HG03196 (cell line): ENCODE measurements at regions not wholly inside any gene's neighbourhood (a gene's known extent, or its start where the extent isn't known, plus 50 kb on each side); places are given as distances from the start of the nearest gene placed in this dataset.
A peak's percentile ranks its signal among the peaks of the same experiment; 100 is the strongest.

Experiments
- ATAC-seq: cut with Tn5 transposase; IDR thresholded peaks from one replicate; pipeline ENCODE4 v1.9.1; 2021; ENCODE audit not compliant: unreplicated experiment

DNA sequence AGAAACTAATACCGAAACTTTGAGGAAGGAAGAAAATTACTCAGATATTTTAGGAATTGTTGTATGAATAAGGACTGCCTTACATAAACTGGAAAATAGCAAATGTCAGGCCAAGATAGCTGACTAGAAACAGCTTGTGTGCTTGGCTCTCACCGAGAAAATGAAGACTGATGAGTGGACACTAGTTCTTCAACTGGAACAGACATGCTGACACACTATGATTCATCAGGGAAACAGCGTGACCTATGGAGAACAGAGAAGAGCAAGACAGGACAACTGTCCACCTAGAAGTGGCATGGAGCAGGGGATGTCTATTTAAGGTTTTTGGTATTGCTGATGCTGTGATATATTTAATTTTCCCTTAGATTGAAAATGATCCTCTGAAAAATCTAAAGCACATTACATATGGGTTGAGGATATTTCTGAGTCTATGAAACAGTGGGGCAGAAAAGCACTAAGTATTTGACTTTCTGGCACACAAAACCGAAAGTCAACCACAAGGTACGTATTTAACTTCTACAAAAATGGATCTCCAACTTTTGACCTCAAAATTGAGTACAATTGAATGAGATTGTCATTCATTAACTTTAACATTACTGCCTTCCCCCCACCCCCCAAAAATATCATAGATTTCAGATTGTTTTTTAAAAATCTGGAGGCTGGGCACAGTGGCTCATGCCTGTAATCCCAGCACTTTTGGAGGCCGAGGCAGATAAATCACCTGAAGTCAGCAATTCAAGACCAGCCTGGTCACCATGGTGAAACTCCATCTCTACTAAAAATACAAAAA lies 863.2 kb downstream of the LRFN5 start:
- no peak for ATAC-seq

DNA sequence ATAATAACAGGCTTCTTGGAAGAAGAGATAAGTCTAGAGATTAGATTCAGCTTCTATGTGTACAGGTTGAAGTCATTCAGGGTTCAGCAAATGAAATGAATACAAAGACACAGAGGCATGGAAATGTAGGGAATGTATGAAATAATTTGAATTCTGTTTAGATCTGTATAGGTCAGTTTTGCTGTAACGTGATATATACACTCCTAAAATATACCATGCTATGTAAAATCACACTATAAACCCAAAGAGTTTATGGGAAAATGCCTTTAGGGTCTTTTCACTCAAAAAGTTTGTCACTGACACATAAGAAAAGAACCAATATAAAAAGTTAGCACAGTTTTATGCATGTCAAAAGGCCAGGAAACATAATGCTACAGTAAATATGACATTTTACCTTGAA lies 854.0 kb downstream of the LRFN5 start:
- no peak for ATAC-seq

DNA sequence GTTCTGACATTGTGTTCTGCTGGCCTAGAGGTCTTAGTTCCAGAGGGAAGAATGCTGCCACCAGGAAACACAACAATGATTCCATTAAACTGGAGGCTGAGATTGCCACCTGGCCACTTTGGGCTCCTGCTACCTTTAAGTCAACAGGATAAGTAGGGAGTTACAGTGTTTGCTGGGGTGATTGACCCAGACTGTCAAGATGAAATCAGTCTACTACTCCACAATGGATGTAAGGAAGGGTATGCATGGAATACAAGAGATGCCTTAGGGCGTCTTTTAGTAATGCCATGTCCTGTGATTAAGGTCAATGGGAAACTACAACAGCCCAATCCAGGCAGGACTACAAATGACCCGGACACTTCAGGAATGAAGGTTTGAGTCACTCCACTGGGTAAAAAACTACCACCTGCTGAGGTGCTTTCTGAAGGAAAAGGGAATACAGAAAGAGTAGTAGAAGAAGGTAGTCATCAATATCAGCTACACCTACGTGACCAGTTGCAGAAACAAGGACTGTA lies 852.6 kb downstream of the LRFN5 start:
- no peak for ATAC-seq

DNA sequence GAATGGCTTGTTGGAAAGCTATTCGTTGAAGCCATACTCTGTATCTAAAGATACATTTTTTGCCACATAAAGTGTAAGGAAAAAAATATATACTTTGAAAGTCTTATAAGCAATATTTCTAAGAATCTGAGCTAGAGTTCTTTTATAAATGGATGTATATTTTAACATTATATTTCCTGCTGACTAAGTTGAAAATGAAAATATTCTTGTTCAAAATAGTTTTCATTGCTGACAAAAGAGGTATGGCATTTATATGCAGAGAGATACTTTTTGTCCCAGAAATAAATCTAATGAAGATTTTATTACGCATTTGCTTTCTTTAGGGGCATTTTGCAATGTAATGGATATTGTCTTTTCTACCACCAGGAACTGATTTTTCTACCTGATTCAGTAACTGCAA lies 834.9 kb downstream of the LRFN5 start:
- no peak for ATAC-seq

DNA sequence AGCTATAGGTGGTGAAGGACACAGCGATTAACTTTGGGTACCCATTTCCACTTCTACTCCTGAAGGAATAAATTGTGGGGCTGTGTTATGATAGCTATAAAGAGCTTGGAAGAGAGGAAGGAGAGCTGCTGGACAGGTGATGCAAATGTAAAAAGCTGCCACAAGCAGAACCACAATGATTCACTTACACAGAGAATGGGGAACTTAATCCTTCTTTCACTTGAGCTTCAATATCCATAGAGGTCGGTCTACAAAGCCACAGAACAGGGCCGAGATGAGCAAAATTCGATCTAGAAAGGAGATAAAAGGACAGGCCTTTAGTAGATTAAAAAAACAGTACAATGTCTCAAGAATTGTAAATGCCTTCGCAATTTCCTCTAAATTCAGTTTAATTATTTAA lies 831.1 kb downstream of the LRFN5 start:
- ATAC-seq = no peak

DNA sequence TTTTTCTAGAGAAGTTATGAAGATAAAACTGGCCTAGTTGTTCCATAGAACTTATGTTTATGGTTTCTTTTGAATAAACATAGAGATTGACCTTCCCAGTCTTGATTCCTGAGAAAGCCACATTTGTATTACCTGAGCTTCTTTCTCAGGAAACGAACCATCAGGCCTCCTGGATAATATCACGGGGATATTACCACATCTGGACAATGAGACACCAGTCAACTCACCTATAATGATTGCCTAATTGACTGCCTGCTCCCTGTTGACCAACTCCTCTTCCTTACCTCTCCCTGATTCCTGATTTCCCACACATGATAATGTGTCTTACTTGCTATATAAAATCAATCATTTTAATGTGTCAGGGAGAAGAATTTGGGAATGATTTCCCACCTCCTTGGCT lies 822.7 kb downstream of the LRFN5 start:
- no peak for ATAC-seq

DNA sequence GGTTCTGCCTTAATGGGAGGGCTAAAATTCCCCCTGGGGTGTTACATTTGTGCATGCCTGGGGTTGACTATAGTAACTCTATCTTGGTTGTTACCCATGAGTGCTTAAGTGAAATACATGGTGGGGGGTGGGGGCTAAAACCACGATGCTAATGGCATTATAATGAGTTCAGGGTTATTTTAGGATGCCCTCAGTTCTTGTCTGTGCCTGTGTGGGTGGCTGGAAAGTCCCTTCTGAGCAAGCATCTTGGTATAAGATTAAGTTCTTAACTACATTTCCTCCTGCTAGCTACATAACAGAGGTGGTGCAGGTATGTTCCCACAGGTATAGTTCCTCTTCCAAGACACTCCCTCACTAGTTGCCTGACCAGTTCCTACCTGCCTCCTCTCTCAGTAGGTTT lies 822.3 kb downstream of the LRFN5 start:
- ATAC-seq = peak; percentile 99

DNA sequence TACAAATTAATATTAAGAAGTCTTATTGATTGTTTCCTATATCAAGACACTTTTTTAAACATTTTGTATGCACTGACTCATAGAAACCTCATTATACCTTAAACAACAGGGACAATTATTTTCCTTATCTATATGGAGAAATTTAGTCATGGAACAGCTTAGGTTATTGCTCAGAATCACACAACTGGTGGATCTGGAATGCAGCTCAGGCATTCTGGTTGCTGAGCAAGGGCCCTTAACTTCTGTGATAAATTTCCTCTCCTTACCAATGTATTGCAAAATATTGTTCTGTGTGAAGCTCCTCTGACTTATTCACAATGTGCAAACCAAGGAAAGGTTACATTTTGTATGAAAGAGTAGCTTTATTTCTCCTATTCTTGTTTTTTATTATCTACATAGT lies 817.8 kb downstream of the LRFN5 start:
- no peak for ATAC-seq

DNA sequence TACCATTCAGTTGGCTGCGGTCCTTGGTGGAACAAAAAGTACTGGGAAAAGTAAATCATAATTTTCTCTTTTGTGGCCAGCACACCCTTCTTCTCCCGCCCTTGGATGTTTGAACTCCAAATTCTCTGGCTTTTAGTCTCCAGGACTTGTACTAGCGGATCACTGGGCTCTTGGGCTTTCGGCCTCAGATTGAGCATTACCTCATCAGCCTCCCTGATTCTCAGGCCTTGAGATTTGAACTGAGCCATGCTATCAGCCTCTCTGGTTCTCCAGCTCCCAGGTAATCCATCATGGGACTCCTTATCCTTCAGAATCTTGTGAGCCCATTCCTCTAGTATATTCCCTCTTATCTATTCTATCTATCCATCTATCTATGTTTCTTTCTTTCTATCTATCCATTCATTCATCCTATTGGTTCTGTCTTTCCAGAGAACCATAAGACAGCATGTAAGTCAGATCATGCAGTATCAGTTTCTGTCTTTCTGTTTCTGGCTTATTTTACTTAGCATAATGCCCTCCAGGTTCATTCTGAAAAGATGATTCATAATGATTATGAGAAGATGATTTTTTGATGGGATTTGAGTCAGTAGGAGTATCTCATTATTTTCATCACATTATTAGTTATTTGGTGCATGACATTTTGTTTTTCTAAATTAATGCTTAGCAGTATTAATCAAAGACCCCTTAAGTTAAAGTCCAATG lies 814.9 kb downstream of the LRFN5 start:
- ATAC-seq = no peak

DNA sequence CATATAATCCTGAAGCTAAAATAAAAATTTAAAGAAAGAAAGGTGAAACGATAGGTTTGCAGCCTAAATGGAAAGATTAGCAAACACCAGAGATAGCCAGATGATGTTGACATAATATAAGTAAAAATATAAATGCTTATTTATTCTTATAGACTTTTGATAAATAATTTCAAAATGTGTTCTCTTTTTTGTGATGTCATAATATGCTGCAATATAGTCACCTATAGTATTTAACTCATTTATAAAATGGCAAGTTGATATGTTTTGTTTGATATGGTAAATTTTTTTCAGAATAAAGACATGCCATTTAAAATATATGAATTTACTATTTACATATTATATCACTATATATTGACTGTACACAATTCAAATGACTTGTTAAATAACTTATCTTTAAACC lies 813.4 kb downstream of the LRFN5 start:
- ATAC-seq = no peak

DNA sequence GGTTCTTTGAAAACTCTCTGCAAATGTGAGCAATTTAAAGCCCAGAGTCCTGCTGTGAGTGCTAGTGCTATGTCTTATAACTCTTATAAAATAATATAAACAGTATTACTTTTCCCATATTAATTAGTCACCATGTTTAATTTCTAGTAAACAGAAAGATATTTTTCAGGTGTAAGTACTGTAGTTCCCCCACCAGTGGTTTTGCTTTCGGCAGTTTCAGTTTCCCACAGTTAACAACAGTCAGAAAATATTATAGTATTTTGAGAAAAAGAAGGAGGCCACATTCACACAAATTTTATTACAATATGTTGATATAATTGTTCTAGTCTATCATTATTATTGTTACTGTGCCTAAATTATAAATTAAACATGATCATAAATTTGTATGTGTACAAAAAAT lies 800.5 kb downstream of the LRFN5 start:
- peak; percentile 67 for ATAC-seq

DNA sequence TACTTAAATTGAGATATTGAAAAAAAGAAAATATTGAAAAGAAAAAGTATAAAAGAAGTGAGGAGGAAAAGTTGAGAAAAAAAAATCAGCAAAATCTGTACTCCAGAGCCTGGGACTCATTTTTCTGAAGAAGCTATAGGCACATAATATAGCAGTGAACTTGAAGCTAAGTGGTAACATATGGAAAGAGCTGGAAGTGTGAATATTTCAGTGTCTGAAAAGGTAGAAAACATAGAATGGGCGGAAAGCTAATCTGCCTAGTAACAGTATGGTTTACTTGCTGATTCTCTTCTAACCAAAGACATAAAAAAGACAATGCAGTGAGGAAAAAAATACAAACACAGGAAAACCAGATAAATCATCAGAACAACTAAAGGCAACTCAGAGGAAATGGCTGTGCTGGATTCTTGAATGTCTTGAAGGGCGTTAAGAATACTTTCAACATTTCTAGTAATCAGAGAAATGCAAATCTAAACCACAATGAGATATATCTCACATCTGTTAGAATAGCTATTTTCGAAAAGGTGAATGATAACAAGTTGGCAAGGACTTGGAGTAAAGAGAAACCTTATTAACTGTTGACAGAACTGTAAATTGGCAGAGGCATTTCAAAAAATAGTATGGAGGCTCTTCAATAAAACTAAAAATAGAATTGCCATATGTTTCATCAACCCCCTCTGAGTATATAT lies 784.6 kb downstream of the LRFN5 start:
- peak; percentile 71 for ATAC-seq

DNA sequence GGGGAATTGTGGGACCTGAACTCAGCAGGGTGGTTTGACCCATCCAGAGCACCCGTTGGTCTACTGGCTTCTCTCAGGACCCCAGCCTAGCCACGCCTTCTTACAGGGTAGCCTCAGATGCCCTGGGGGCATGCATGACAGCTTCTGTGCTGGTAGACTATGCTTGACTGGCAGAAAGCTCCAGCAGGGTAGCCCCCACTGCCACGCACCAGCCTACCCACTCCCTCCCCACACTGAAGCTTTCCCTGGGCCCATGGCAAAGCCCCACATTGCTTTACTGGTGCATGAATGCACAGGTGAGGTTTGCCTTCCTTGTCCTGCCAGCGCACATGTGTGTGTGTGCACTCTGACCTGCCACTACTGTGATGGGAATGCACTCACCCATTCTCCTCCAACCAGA lies 772.2 kb downstream of the LRFN5 start:
- ATAC-seq = no peak

DNA sequence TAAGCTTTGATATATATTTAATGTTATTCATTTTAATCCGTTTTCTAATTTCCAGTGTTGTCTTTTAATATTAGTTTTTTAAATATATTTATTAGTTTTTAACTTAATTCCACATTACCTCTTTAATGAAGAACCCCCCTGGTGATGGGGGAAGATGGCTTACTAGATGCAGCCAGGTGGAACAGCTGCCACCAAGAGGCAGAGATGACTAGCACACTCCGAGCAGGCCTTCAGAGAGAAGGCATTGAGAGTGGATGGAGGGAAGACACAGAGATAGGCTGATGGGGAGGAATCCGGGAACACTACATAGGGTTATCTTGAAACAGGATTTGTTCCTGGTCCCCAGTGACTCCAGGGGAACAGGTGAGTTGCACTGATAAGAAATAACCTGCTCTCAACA lies 771.6 kb downstream of the LRFN5 start:
- no peak for ATAC-seq

DNA sequence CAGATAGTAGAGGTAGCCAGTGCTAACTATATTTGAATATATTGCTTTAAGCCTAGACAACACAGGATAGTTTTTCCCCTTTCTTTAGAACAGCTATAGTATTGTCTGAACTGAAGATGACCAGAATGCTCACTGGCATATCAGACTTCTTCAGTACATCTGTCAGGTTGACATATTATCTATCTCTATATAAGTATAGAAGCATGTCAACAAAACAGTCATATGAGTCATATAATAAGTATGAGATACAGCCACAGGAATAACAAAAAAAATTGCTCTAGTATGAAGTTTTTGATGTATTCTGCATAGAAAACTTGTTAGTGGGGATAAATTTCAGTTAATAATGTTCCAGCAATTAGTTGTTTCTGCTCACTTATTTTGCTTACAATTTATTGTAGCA lies 767.7 kb downstream of the LRFN5 start:
- no peak for ATAC-seq

DNA sequence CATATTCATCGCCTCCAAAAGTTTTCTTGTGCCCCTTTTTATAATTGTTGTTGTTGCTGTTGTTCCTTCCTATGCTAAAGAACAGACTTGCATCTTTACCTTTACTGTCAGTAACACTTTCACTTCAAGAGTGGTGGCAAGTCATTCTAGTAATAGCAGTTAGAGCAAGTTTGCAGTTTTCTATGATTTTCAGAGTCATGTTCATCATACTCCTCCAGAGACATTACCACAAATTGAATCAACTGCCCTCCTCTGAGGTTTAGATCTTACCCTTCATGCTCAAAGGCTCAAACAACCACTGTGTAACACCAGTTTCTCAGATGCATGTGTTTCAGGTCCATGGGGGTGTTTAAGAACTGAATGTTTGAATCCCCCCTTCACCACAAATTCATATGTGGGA lies 763.4 kb downstream of the LRFN5 start:
- no peak for ATAC-seq

DNA sequence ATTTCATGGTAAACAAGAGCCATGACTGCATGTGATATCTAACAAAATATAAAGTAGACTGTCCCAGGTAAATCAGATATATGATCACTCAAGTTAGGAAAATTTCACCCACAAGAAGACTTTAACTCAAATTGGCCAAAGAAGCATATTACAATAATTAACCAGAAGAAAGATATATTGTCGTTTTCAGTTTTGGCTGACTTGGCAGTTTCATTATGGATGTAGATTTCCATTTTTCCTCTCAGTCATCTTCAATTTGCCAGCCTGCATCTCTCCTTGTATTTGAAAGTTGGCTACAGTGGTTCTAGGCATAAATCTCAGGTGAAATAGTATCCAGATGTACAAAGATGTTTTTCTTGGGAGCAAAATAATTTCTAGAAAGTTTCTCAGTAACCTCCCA lies 761.6 kb downstream of the LRFN5 start:
- no peak for ATAC-seq

DNA sequence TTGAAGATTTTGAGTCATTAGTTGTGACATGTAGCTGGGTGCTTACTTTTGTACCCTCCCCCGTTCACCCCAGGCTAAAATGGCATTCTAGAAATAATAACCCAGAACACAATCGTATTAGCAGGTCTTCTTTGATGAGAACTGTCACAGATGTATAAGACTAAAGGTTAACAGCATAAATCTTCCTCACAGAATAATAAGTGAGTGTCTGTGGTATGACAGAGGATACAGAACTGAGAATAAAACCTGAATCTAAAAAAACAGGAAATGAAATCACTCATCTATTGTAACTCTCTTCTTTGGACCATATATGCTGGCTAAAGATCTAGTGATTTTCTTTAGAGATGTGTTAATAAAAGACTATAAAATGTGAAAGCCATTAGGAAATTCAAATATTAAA lies 746.6 kb downstream of the LRFN5 start:
- peak; percentile 72 for ATAC-seq

DNA sequence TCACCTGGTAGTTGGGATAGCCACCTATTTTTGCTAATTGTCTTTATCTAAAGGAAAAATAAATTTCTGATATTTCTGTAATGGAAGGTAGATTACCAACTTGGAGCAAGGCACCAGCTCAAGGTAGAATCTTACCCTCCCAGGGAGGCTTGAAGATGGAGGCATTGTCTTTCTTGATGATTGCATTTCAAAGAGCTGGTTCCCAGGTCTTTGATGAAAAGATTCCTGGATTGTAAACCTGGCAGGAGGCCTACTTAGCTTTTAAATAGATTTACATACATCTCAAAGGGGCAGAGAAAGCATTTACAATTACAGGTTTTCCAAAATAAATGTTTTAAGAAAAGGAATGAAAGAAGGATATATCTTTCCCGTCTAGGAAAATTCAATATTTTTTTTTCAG lies 729.2 kb downstream of the LRFN5 start:
- no peak for ATAC-seq

DNA sequence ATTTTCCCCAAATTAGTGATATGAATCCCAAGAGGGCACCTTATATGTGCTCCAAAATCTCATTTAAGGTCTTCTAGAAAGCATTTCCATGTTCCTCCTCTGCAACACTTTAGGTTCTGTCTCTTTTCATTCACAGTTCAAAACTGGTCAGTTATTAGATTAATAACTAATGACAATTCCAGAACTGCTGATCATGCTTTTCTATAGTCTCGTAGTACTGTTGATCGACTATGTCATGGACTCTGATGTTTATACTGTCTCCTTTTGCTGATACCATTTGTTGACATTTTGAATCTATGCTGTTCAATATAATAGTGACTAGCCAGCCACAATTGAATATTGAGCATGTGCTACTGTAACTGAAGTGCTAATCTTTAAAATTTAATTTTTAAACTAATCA lies 728.3 kb downstream of the LRFN5 start:
- no peak for ATAC-seq

DNA sequence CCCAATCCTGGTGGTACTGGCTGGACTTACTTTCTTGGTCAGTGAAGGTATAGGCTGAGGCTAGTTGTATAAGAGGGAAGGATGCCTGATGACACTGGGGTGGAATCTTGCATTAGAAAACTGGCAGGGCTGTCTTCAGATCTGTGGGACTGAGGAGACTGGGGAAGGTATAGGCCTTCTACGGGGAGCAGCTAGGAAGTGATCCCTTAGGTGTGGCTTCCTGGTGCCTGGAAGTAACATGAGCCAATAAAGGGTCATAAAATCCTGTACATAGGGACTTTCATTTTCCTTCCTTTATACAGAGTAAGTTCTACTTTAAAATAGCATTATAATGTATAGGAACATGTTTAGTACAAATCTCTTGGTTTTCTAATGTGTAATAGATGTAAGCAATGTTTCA lies 716.8 kb downstream of the LRFN5 start:
- ATAC-seq = no peak
